ENCODE measurements at regions not wholly inside any gene's neighbourhood (a gene's known extent, or its start where the extent isn't known, plus 50 kb on each side); places are given as distances from the start of the nearest gene placed in this dataset.

DNA sequence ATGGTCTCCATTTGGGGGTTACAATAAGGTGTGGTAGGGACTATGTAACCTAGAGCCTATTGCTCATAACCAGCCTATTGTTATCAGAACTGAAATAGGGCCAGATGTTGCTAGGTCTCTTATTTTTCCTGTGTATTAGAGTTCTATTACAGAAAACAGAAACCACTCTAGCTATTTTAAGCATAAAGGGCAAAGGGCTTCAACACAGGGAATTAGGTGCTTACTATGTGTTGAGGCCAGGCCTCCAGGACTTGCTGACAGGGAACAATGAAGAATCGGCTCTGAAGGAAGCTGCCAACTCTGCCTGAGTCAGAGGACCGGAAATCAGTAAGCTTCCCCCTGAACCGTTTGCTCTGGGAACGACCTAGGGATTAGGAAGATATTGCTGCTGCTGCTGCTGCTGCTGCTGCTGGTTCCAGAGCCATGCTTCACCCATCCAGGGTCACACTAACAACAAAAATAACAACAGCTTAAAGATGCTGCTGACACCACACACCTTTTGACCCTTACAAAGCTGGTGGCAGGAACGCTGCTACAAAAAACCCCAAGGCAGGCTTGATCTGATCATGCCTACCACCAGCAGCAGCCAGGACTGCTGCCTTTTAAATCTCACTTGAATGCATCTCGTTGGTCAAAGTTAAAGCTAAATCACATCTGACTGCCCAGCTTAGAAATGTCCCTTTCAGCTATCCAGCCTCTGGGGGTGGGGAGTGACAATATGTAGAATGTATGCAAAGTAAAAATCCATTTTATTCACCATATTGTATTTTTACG, 276.9 kb upstream of the IL12A start:
- ChIA-PET CTCF (no interaction called here), POLR2A (no interaction called here)
- no peaks in the 10 kb centered on the region for H3K9me3 ChIP-seq (ENCODE audit: control insufficient read depth, insufficient read depth, low read depth, low read length)
- H3K36me3 ChIP-seq (ENCODE audit: control insufficient read depth in 2 of 2, insufficient read depth in 1 of 2, low read length in 2 of 2), result no peaks in the 10 kb centered on the region
- H3K27ac ChIP-seq (ENCODE audit: extremely low read depth, low read depth, low read length), result no peak overlapping the region
- H3K4me1 ChIP-seq (ENCODE audit: control insufficient read depth, insufficient read depth, low read length), result no peaks in the 10 kb centered on the region
- TF ChIP-seq ZNF704 (tag by site-specific recombination; IDR thresholded peaks at IDR 0.05), result no peak
- H3K4me3 ChIP-seq (ENCODE audit: low read depth, low read length), result no peak overlapping the region

GRCh38 chr3:159721324-159721723, 267.3 kb upstream of the IL12A start:
- Histone ChIP-seq H3K4me3 (ENCODE audit: low read depth, low read length) (no peak overlapping the region), H3K4me1 (ENCODE audit: control insufficient read depth, insufficient read depth, low read length) (peaks cover 2% of the 10 kb centered on the region; the same call in 1 of the 2 replicates), H3K36me3 (ENCODE audit: control insufficient read depth in 2 of 2, insufficient read depth in 1 of 2, low read length in 2 of 2) (no peaks in the 10 kb centered on the region), H3K9me3 (ENCODE audit: control insufficient read depth, insufficient read depth, low read depth, low read length) (no peaks in the 10 kb centered on the region), H3K27ac (ENCODE audit: extremely low read depth, low read depth, low read length) (no peak overlapping the region)
- POLR2A ChIA-PET, result no interaction called here
- CTCF ChIA-PET, result no interaction called here
- no peak for TF ChIP-seq ZSCAN5A (tag by site-specific recombination; IDR thresholded peaks at IDR 0.05)
- no peak for TF ChIP-seq ZXDB (tag by site-specific recombination; IDR thresholded peaks at IDR 0.05)
- TF ChIP-seq ZNF175 (tag by site-specific recombination; IDR thresholded peaks at IDR 0.05), result no peak
- no peak for TF ChIP-seq ZBTB8A (tag by site-specific recombination; IDR thresholded peaks at IDR 0.05)

- no peaks in the 10 kb centered on the region for H3K9me3 ChIP-seq (ENCODE audit: control insufficient read depth, insufficient read depth, low read depth, low read length)
- no peak for TF ChIP-seq ZFHX2 (tag by site-specific recombination; conservative IDR thresholded peaks at IDR 0.05)
- no peak for TF ChIP-seq HOXC10 (CRISPR knock-in tag; IDR thresholded peaks at IDR 0.05)
- peak; percentile 52; the same call in 1 of the 2 replicates for TF ChIP-seq ATF2 (tag by site-specific recombination; IDR thresholded peaks at IDR 0.05; ENCODE audit: low read depth)
- H3K36me3 ChIP-seq (ENCODE audit: control insufficient read depth in 2 of 2, insufficient read depth in 1 of 2, low read length in 2 of 2), result no peaks in the 10 kb centered on the region
- peaks cover 7% of the 10 kb centered on the region; the same call in 1 of the 2 replicates for H3K4me1 ChIP-seq (ENCODE audit: control insufficient read depth, insufficient read depth, low read length)
- no peak overlapping the region for H3K4me3 ChIP-seq (ENCODE audit: low read depth, low read length)
- ChIA-PET CTCF (no interaction called here), POLR2A (no interaction called here)
- no peak overlapping the region for H3K27ac ChIP-seq (ENCODE audit: extremely low read depth, low read depth, low read length)
Observed at GRCh38 chr3:159723295-159723694, 265.3 kb upstream of the IL12A start.

GRCh38 chr3:159724627-159725026, 264.0 kb upstream of the IL12A start:
- no peaks in the 10 kb centered on the region for H3K9me3 ChIP-seq (ENCODE audit: control insufficient read depth, insufficient read depth, low read depth, low read length)
- H3K27ac ChIP-seq (ENCODE audit: extremely low read depth, low read depth, low read length), result no peak overlapping the region
- H3K36me3 ChIP-seq (ENCODE audit: control insufficient read depth in 2 of 2, insufficient read depth in 1 of 2, low read length in 2 of 2), result no peaks in the 10 kb centered on the region
- ChIA-PET POLR2A (no interaction called here), CTCF (interaction anchor here (0.6 kb wide), 1 partner anchor 11 kb away, joined by 3 read pairs; no protein-coding TSS in a partner anchor)
- peaks cover 7% of the 10 kb centered on the region; the same call in 1 of the 2 replicates for H3K4me1 ChIP-seq (ENCODE audit: control insufficient read depth, insufficient read depth, low read length)
- no peak overlapping the region for H3K4me3 ChIP-seq (ENCODE audit: low read depth, low read length)
- TF ChIP-seq ZBTB7A (tag by site-specific recombination; IDR thresholded peaks at IDR 0.05; ENCODE audit: low read depth) (no peak), YY2 (tag by site-specific recombination; IDR thresholded peaks at IDR 0.05) (no peak), ZNF324 (tag by site-specific recombination; IDR thresholded peaks at IDR 0.05) (no peak), HIC1 (tag by site-specific recombination; IDR thresholded peaks at IDR 0.05) (no peak), WT1 (tag by site-specific recombination; IDR thresholded peaks at IDR 0.05) (no peak), ZBTB44 (tag by site-specific recombination; IDR thresholded peaks at IDR 0.05) (no peak), ZNF248 (tag by site-specific recombination; IDR thresholded peaks at IDR 0.05) (no peak), KLF9 (tag by site-specific recombination; IDR thresholded peaks at IDR 0.05; ENCODE audit: low read depth) (no peak), HOXC10 (CRISPR knock-in tag; IDR thresholded peaks at IDR 0.05) (no peak), HOXA7 (CRISPR knock-in tag; IDR thresholded peaks at IDR 0.05; ENCODE audit: borderline replicate concordance) (no peak), ZNF23 (tag by site-specific recombination; IDR thresholded peaks at IDR 0.05; ENCODE audit: borderline replicate concordance) (no peak)

Data from HEK293 (cell line).